NCI-H1092 treated with DMSO at 0.1 percent for 48 hours (cell line): ENCODE measurements at regions not wholly inside any gene's neighbourhood (a gene's known extent, or its start where the extent isn't known, plus 50 kb on each side); places are given as distances from the start of the nearest gene placed in this dataset.
"Not testable (repeated sequence)": the region's sequence is repeated elsewhere in the genome, so short reads cannot be mapped to it uniquely, and the experiment has no call there.

Source experiments
- DNase-seq: peaks from one replicate; lab custom pipeline; 2025; lab: John Stamatoyannopoulos, UW

DNA sequence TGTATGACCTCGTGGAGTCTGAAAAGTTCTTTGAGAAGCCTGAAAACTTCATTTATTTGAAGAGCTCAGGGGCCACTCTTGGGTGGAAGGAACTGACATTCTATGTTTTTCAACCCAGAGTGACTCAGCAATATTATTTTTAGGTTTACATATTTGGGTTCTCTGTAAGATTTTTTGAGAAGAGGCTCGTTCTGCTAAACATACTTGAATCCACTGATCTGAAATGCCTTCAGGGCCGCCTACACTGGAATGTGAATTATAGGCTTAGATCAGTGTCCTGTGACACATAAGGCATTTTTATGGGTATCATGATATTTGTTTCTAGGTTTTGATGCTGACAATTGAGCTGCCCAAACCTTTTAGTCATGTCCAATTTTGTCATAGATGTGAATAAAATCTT lies 86.2 kb downstream of the PSAT1 start:
- no peak for DNase-seq

DNA sequence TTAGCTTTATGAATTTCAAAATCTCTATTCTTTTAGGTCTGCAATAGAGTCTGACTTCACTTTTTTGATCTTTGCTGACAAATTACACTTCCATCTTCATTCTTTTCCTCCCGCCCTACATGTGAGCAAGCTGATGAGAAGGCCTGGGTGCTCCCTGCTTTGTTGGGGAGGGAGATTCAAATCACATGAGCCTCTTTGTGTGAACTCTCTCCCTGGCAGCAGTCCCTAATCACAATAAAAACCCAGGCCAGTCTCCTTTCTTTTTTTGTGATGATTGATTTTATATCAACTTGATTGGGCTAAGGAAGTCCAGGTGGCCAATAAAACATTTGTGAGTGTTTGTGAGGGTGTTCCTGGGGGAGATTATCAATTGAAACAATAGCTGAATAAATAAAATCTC lies 89.4 kb downstream of the PSAT1 start:
- no peak for DNase-seq

DNA sequence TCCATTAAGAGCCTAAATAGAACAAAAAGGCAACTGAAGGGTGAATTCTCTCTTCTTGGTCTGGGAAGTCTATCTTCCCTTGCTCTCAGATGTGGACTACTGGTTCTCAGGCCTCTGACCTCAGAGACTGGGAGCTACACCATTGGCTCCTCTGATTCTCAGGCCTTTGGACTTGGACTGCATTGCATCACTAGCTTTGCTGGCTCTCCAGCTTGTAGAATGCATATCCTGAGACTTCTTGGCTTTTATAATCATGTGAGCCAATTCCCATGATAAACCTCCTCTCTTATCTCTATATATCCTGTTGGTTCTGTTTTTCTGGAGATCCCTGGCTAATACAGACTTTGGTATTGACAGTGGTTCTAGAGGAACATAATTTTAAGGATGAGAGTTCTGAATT lies 89.8 kb downstream of the PSAT1 start:
- DNase-seq: no peak

DNA sequence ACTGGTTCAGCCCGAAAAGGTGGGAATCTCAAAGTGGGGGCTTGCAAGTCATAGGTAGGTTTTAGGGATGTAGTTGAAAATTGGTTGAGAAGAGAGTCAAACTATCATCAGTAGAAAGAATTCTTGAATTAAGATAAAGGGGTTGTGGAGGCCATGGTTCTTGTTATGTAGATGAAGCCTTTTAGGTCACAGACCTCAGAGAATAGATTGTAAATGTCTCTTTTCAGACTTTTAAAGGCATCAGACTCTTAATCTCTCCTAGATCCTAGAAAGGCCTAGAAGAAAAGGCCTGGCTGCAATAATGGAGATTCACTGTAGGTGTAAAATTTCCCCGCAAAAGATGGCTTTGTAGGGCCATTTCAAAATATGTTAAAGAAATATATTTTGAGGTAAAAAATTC lies 96.4 kb downstream of the PSAT1 start:
- DNase-seq: no peak

DNA sequence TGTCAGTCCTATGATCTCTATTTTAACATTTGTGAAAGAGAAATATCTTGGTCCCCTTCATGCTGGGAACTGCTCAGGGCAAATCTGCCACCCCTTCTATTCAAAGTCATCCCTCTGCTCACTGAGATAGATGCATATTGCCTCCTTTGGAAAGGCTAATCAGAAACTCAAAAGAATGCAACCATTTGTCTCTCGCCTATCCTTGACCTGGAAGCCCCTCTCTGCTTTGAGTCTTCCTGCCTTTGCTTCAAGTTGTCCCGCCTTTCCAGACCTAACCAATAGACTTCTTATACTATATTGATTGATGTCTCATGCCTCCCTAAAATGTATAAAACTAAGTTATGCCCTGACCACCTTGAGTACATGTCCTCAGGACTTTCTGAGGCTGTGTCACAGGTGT lies 97.0 kb downstream of the PSAT1 start:
- DNase-seq: no peak

DNA sequence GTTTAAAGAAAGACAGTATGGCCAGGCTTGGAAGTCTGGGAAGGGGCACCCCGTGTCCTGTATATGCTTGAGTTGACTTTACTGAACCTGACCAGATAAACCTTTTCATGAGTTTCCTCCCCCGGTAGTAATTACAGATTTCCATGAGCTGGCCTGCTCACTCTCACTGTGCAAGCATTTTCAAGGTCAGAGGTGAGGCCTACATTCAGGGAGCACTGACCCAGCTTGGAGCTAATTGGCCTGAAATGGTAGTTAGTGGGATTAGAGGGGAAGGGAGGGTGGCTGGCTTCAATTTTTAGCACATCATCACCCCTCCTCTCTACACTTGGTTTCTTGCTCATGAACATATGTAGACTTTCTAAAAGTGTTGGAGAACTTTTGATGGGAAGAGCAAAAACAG lies 99.2 kb downstream of the PSAT1 start:
- DNase-seq: no peak

DNA sequence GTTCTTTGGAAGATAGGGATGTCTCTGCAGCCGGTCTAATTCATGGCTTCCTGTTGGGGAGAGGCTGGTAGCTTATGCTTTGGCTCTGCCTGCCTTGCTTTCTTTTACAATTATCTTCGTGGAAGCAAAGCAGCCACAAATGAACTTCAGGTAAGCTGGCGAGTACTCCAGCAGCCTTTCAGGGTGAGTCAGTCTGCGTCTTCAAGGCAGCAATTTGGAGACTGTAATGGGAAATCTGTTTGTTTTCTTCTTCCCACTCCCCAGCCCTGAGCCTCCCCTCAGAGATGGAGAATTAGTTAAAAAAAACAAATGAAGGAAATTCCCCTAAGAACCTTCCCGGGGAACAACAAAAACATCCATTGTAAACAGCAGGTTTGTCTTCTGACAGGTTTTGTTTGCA lies 100.1 kb downstream of the PSAT1 start:
- DNase-seq: no peak

DNA sequence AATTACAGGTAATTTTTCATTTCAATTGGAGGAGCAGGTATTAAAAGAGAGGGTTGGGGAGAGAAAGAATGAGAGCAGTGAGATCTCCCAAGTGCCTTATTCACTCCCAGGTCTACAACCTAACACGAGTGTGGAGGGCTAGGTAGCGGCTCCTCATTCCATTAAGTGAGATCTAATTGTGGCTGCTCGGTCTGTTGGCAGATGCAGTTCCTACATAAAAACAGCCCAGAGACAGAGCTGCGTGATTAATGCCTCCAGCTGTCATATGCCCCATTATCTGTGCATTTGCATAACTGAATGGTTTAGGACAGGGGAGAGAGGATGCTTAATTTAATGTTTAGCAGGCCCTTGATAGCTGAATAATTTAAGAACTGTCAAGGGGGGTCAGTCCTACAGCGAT lies 100.5 kb downstream of the PSAT1 start:
- peak; percentile 7 for DNase-seq

DNA sequence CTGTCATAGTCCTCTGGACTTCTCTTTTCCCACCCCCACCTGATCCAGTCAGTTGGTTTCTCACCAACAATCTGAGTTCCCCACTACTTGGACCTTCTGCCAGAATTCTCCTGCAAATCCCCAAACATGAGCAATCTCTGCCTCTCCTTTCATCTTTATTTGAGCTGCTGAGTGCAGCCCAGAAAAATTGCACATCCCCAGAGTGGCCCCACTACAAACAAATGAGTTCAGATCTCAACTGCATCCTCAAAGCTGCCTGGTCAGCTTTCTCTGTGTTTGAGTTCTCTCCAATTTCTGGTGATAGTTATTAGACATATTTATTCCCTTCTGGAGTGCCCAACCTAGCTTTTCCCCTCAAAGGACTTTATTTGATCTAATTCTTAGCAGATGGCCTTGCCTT lies 102.2 kb downstream of the PSAT1 start:
- DNase-seq: no peak

DNA sequence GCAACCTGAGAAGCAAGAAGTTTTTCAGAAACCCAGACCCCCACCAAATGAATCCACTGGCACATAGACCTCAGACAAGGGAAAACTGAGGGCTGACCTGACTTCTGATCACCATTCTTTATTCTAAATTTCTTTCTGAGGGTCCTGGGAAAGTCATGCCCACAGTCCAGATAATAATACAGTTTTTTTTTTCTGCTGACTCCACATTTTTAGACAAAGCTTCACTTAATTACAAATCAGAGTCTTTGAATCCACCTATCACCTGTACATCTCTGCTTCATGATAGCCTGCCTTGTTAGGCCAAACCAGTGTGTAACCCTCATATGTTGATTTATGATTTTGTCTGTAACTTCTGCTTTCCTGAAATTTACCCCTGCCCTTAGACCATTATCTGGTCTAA lies 103.6 kb downstream of the PSAT1 start:
- DNase-seq: no peak

DNA sequence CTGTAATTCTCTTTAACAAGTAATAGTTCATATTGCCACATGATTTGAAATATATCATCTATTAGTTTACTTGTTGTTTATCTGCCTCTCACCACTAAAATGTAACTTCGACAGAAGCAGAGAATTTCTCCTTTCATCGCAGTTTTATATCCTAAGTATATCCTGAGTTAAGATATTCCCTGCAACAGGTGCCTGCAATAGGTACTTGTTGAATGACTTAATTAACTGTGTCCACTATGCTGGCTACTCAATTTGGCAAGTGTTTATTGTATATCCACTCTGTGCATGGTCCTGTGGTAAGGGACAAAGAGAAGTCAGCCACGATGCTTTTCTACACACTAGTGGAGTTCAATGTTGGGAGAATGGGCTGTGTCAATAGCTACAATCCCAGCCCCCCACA lies 108.5 kb downstream of the PSAT1 start:
- DNase-seq: no peak

DNA sequence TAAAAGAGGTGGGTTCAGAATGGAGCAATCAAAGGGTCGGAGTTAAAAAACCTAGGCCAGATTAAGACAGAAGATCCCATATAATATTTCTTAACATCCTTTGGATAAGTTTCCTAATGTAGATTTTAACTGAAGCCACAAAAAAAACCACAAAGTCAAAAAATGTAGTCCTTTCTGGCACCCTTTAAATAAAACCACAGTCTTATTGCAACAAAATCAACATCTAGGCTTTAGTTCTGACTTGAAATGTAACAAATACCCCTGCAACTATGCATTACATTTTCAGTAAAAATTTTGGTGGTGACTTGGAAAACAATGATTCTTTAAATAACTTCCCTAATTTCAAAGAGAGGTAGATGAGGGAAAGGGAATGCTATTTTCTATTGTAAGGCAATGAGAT lies 109.2 kb downstream of the PSAT1 start:
- DNase-seq: no peak

DNA sequence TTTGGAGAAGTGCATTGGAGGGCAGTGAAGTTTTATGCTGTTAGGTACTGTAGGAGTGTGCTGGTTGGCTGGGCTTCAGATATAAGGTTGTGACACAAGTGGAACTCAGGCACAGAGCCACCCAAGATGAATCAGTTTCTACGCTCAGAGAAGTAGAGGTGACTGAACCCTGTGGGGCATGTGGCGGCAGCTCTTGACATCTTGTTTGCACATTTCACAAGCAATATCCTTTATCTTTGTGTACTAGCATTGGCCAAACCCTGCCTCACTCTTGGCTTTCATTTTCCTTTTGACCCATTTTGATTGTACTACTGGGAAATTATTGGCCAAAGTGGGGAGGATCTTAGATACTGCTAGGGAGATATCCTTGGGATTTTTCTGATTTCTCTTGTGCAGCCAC lies 110.0 kb downstream of the PSAT1 start:
- DNase-seq: no peak

DNA sequence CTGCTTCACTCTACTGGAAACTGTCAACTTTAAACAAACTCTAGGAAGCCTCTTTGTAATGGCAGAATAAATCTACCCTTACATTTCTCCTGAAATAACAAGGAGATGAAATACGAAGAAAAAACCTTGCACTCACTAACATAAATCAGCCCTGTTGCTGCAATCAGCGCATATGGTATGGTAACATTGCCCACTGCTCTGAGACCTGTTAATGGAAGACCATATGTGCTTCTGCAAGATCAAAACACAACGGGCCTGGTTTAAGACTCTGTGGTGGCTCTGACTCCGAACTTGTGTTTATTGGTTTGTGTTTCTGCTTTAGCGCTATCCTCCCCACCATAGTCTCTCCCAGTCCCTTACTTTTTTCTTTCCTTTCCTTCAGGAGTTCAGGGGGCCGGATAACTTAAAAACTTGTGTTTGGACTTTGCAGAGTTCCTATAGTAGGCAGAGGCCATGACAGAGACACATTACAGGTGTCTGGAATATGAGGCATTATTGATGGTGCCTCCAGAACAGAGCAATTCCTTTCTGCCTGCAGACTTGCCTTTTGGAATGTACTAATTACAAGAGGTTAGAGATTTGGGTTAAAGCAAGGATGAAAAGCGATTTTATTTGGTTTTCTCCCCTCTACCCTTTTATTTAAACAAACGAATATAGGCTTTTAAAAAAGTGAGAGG lies 110.8 kb downstream of the PSAT1 start:
- DNase-seq: no peak

DNA sequence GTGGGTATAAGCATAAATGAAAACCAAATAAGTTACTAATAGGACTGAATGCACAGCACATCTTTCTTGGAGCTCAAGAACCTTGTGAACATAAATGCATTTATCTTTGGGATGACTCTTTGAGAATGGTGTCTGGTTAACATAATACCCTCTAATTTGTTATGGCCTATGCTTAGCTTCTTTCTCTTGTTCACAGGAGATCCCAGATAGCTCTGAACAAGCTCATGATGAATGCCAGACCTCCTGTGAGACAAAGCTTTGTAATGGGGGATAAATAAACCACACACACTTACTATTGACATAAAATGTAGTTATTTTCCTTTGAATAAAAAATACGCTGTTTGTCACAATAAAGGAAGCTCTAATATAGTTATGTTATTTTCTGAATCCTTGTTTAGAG lies 111.5 kb downstream of the PSAT1 start:
- no peak for DNase-seq

DNA sequence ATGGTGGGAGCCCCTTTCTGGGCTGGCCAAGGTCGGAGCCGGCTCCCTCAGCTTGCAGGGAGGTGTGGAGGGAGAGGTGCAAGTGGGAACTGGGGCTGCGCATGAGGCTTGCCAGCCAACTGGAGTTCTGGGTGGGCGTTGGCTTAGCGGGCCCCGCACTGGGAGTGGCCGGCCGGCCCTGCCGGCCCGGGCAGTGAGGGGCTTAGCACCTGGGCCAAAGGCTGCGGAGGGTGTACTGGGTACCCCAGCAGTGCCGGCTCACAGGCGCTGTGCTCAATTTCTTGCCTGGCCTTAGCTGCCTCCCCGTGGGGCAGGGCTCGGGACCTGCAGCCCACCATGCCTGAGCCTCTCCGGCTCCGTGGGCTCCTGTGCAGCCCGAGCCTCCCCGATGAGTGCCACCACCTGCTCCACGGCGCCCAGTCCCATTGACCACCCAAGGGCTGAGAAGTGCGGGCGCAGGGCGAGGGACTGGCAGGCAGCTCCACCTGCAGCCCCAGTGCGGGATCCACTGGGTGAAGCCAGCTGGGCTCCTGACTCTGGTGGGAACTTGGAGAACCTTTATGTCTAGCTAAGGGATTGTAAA lies 113.1 kb downstream of the PSAT1 start:
- not testable (repeated sequence) for DNase-seq

DNA sequence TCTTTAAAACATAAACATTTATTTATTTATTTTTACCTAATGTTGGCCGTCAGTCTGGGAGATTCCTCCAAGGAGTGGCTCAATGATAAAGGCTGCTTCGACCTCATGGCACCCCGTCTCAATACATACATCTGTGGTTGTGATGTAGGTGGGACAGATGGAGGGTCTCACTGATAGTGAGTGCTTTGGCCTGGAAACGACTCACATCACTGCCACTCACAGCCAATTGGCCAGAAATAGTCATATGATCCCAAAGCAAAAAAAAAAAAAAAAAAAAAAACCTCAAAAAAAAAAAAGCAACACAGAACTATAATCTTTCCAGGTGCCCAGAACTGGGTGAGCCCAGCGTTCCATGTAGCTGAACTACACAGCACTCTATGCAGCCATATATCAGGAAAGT lies 125.4 kb downstream of the PSAT1 start:
- no peak for DNase-seq

DNA sequence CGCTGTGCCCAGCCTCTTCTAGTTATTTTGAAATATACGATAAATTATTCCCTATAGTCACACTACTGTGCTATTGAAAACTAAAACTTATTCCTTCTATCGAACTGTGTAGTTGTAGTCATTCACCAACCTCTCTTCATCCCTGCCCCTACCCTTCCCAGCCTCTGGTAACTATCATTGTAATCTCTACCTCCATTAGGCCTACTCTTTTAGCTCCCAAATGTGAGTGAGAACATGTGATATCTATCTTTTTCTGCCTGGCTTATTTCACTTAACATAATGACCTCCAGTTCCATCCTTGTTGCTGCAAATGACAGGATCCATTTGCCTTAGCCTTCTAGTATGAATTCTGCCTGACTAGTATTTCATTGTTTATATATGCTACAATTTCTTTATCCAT lies 127.4 kb downstream of the PSAT1 start:
- DNase-seq: no peak

DNA sequence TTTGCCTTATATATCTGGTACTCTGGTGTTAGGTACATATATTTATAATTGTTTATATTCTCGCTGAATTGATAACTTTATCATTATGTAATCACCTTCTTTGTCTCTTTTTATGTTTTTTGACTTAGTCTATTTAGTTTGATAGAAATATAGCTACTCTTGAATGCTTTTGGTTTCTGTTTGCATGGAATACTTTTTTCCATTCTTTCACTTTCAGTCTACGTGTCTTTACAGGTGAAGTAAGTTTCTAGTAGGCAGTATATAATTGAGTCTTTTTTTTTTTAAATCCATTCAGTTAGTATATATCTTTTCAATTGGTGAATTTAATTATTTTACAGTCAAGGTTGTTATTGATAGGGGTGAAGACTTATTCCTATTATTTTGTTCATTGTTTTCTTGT lies 131.7 kb downstream of the PSAT1 start:
- DNase-seq: no peak

DNA sequence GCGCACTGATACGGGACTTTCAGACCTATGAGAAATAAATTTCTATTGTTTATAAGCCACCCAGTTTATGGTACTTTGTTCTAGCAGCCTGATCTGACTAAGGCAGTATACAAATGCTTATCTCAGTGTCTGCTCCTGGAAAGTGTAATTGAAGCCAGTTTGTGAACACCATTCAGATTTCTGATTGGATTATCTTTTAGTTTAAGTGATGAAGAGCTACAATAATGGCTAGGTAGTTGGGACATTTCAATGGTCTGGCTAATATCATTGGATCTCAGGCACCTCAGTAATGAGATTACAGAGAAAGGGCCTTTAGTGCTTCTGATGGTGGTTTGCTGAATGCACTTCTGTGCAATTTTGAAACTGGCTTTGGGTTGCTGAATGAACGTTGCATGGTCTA lies 133.5 kb downstream of the PSAT1 start:
- DNase-seq: no peak

DNA sequence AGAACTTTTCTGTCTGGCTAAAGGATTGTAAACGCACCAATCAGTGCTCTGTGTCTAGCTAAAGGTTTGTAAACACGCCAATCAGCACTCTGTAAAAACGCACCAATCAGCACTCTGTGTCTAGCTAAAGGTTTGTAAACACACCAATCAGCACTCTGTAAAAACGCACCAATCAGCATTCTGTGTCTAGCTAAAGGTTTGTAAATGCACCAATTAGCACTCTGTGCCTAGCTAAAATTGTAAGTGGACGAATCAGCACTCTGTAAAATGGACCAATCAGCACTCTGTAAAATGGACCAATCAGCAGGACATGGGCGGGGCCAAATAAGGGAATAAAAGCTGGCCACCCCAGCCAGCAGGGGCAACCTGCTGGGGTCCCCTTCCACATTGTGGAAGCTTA lies 134.1 kb downstream of the PSAT1 start:
- not testable (repeated sequence) for DNase-seq

DNA sequence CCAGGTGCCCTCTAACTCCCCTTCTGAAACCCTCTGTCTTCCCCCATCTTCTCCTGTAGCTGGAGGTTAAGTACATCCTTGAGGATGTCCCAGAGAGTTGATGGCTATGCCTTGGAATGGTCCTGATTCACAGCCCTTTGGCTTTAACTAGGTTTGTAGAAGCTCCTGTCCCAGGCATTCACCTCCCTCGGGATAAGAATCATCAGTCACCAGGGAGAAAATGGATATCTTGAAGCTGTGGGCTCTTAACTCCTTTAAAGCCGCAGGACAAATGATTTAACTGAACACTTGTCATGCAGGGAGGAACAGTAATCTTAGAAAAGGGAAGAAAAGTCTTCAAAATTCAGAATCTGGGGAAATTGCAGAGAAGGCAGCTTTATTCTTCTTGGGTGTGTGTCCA lies 139.9 kb downstream of the PSAT1 start:
- DNase-seq: no peak

DNA sequence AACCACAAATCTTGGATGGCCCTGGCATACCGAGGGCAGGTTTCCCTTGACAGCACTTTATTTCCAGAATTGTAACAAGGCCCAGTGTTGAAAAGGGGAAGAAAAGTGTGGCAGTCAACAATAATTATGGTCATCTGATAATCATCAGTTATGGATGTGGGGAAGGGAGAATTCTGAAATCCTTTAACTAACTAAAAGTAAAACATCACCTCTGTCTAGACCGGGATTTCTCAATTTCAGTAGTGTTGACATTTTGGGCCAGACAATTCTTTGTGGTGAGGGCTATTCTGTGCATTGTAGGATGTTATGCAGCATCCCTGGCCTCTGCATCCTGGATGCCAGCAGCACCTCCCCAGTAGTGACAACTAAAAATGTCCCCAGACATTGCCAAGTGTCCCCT lies 140.4 kb downstream of the PSAT1 start:
- no peak for DNase-seq

DNA sequence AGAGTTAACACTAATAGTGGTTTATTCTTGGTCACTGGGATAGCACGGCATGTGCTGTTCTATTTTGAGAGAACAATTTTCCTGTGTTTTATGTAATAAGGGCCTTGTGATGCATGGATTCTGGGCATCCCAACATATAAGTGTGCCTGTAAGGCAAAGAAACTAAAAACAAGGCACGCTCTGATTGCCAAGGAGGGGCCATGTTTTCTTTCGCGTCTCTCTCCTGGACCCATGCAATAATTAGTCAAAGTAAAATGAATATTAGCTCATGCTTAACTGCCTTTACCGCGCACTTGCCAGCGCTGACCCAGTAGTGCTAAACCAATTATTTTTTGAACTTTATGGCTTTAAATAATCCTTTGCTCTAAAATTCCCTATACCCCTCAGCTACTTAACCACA lies 140.9 kb downstream of the PSAT1 start:
- DNase-seq: no peak
